ENCODE measurements at regions not wholly inside any gene's neighbourhood (a gene's known extent, or its start where the extent isn't known, plus 50 kb on each side); places are given as distances from the start of the nearest gene placed in this dataset.

GRCh38 chr12:89848732-89849131 lies 140.1 kb upstream of the ATP2B1 start:
- TF ChIP-seq CTCF (IDR thresholded peaks at IDR 0.05; ENCODE audit: low read depth, low read length, missing input control) (no peak), FOXA1 (IDR thresholded peaks at IDR 0.05) (no peak), REST (IDR thresholded peaks at IDR 0.05) (no peak), JUND (IDR thresholded peaks at IDR 0.05) (no peak)
